ENCODE measurements at regions not wholly inside any gene's neighbourhood (a gene's known extent, or its start where the extent isn't known, plus 50 kb on each side); places are given as distances from the start of the nearest gene placed in this dataset.

DNA sequence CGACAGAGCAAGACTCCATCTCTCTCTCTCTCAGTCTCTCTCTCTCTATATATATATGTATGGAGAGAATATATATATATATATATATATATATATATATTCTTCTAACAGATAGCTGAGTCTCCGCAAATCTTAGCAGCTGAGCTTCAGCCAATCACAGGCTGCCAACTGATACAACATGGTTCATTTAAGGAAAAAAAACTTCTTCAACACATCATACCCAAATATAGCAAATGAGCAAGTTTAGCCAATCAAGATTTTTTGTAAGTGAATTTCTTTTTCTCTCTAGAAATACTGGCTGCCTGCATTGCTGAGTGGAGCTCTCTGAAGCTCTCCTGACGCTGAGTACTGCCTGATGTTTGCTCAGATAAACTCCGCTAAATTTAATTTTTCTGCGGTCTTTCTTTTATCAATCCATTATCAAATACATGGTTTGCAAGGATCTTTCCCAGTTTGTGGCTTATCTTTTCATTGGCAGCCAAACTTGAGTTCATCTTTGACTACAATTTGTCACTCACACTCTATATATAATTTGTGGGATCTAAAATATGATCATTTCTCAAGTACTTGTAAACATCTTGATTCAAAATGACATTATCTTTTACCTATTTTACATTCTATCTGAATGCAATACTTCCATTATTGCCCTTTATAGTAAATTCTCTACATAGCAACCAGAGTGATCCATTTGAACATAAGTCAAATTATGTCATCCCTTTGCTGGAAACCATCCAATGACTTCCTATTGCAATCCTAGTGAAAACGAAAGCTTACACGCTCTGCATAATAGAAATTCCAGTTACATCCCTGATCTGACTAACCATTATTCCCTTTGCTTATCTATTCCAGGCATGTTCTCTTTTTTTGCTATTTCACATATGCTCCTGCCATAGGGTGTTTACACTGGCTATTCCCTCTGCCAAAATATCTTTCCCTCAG lies 2131.7 kb downstream of the MRPL39 start:
- TF ChIP-seq, protein P1, sequence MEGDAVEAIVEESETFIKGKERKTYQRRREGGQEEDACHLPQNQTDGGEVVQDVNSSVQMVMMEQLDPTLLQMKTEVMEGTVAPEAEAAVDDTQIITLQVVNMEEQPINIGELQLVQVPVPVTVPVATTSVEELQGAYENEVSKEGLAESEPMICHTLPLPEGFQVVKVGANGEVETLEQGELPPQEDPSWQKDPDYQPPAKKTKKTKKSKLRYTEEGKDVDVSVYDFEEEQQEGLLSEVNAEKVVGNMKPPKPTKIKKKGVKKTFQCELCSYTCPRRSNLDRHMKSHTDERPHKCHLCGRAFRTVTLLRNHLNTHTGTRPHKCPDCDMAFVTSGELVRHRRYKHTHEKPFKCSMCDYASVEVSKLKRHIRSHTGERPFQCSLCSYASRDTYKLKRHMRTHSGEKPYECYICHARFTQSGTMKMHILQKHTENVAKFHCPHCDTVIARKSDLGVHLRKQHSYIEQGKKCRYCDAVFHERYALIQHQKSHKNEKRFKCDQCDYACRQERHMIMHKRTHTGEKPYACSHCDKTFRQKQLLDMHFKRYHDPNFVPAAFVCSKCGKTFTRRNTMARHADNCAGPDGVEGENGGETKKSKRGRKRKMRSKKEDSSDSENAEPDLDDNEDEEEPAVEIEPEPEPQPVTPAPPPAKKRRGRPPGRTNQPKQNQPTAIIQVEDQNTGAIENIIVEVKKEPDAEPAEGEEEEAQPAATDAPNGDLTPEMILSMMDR (conservative IDR thresholded peaks at IDR 0.05; ENCODE audit: low read depth, low read length), result no peak
- no peak overlapping the region for H3K4me3 ChIP-seq (ENCODE audit: low read depth, low read length)
- DNase-seq (ENCODE audit: low read depth), result no peak

DNA sequence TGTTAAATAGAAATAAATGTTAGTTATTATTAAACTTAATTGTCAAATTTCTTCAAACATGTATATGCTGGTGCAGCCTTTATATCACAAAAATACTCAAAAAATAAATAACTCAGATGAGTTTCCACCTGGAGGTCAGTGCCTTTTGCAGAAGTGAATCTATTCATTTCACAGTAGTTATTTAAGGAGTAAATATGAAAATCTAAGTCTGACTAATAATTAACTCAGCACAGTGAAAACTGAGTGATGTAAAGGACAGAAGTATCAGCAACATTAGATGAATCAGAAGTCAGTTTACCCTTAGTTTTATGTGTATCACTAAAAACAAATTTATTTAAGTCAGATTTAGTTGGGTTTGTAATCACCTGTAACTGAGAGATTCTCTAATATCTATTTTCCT lies 2135.4 kb downstream of the MRPL39 start:
- TF ChIP-seq, protein P1 (conservative IDR thresholded peaks at IDR 0.05; ENCODE audit: low read depth, low read length), result no peak
- H3K4me3 ChIP-seq (ENCODE audit: low read depth, low read length), result no peak overlapping the region
- no peak for DNase-seq (ENCODE audit: low read depth)

DNA sequence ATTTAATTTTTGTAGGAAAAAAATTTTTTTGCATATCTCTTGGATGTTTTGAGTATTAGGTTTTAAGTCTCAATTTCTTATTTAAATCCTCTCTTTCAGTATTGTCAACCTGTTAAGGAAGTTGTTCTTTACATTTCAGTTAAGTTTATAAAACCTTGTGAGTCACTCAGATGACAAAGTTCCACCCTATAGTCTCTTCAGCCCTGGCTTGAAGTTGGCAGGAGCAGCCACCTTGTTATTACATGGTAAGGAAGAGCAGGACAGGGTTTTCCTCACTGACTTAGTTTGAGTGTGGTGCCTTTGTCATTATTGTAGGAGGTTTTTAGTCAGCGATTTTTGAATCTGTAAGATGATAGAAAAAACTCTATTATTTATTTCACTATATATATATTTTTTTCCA lies 2143.9 kb downstream of the MRPL39 start:
- TF ChIP-seq, protein P1 (conservative IDR thresholded peaks at IDR 0.05; ENCODE audit: low read depth, low read length), result no peak
- DNase-seq (ENCODE audit: low read depth), result no peak
- no peak overlapping the region for H3K4me3 ChIP-seq (ENCODE audit: low read depth, low read length)

DNA sequence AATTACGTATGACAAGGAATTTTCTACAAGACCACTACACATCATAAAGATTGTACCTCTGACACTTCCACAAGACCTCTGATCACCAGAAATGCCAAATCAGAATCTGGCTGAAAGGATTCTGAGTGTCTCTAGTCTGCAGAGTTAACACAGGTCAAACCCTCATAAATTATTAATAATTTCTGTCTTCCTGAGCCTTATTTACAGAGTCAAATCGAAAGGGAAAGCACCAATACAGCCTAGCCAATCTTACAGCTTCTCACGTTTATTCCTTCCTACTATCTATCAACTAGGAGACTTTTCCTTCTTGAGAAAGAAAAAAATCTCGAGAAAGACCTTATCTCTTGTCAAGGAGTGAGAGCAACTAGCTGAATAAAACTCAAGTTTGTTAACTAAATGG lies 2151.6 kb downstream of the MRPL39 start:
- DNase-seq (ENCODE audit: low read depth), result no peak
- no peak overlapping the region for H3K4me3 ChIP-seq (ENCODE audit: low read depth, low read length)

DNA sequence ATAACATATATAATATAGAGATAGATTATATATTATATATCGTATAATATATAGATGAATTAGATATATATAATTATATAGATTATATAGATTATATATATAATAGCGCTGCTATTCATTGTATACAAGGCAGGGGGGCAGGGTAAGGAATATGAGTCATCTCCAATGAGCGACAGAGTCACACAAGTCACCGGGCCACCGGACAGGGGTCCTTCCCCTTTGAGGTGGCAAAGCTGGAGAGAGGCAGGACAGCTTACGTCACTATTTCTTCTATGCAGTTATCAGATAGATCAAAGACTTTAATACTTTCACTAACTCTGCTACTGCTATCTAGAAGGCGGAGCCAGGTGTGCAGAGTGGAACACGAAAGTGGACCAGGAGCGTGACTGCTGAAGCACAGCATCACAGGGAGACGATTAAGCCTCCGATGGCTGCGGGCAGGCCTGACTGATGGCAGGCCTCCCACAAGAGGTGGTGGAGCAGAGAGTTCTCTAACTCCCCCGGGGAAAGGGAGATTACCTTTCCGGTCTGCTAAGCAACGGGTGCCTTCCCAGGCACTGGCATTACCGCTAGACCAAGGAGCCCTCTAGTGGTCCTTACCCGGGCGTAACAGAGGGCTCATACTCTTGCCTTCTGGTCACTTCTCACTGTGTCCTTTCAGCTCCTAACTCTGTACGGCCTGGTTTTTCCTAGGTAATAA lies 2154.7 kb downstream of the MRPL39 start:
- TF ChIP-seq, protein P1 (conservative IDR thresholded peaks at IDR 0.05; ENCODE audit: low read depth, low read length), result peak; percentile 60
- DNase-seq (ENCODE audit: low read depth), result peak; percentile 1
- no peak overlapping the region for H3K4me3 ChIP-seq (ENCODE audit: low read depth, low read length)

More for the DNA sequence above, 2151.6 kb downstream of the MRPL39 start:
- TF ChIP-seq, protein P1 (conservative IDR thresholded peaks at IDR 0.05; ENCODE audit: low read depth, low read length), result no peak

DNA sequence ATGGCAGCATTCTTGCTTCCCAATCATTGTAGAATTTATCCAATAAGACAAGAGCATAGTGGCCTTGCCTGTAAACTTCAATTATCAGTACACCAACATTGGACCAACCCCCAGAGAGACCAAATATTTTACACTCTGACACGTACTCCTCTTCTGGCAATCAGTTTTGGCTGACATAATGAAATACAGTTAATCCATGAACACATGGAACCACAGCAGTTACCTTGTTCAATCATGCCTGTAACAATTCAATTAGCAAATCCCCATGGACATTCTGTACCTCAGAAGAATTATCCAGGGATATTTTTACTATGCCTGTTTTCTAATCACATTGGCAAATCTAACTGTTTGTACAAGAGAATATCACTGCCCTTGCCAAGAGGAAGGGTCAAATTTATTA lies 2162.0 kb downstream of the MRPL39 start:
- TF ChIP-seq, protein P1 (conservative IDR thresholded peaks at IDR 0.05; ENCODE audit: low read depth, low read length), result no peak
- H3K4me3 ChIP-seq (ENCODE audit: low read depth, low read length), result no peak overlapping the region
- DNase-seq (ENCODE audit: low read depth), result no peak
